Calu3 (cell line): ENCODE measurements at regions not wholly inside any gene's neighbourhood (a gene's known extent, or its start where the extent isn't known, plus 50 kb on each side); places are given as distances from the start of the nearest gene placed in this dataset.

Experiments
- BruUV-seq: library from RNA; stranded (reverse); fragments of 400-500 nt; replicated peaks from 2 replicates; lab custom pipeline; 2021; lab: Mats Ljungman, UMichigan
- CTCF ChIA-PET: fragments of 300-600 bp; sonication (Branson Sonifier 250); formaldehyde crosslinking; loops from one replicate; lab custom pipeline; 2022; ENCODE audit warnings: antibody characterized with exemption; lab: Charles Lee
- DNase-seq: peaks from one replicate; pipeline ENCODE4 v3.0.0; 2022
- H3K27ac Mint-ChIP-seq: one replicate; pipeline ENCODE4 v1.8.0; 2022; ENCODE audit warnings: mixed read lengths; ENCODE audit not compliant: unreplicated experiment
- H3K27me3 Mint-ChIP-seq: one replicate; pipeline ENCODE4 v1.8.0; 2022; ENCODE audit warnings: mixed read lengths; ENCODE audit not compliant: unreplicated experiment
- H3K36me3 Mint-ChIP-seq: one replicate; pipeline ENCODE4 v1.8.0; 2022; ENCODE audit warnings: mild to moderate bottlenecking, moderate library complexity, mixed read lengths; ENCODE audit not compliant: insufficient read depth, unreplicated experiment
- H3K4me1 Mint-ChIP-seq: one replicate; pipeline ENCODE4 v1.8.0; 2022; ENCODE audit warnings: mild to moderate bottlenecking, low read depth, mixed read lengths; ENCODE audit not compliant: unreplicated experiment
- H3K4me3 Mint-ChIP-seq: one replicate; pipeline ENCODE4 v1.8.0; 2022; ENCODE audit warnings: mild to moderate bottlenecking, low read depth, moderate library complexity, mixed read lengths; ENCODE audit not compliant: unreplicated experiment
- H3K9me3 Mint-ChIP-seq: one replicate; pipeline ENCODE4 v1.8.0; 2022; ENCODE audit warnings: low read depth, mixed read lengths; ENCODE audit not compliant: unreplicated experiment
- CTCF ChIP-seq: fragments of 200-600 bp; IDR thresholded peaks from one replicate; pipeline ENCODE4 v1.8.0; 2022; ENCODE audit warnings: antibody characterized with exemption; ENCODE audit not compliant: unreplicated experiment
- intact Hi-C: fragments of 100-400 bp; cut with micrococcal nuclease; formaldehyde crosslinking; loops from one replicate; pipeline ENCODE4 v1.10.0; 2022; ENCODE audit not compliant: unreplicated experiment

- H3K4me3 Mint-ChIP-seq = no peak overlapping the region
- no peaks in the 10 kb centered on the region for H3K4me1 Mint-ChIP-seq
- no peak for DNase-seq
- CTCF ChIA-PET = no interaction called here
- TF ChIP-seq CTCF = no peak
- H3K9me3 Mint-ChIP-seq = no peaks in the 10 kb centered on the region
- peaks cover 14% of the 10 kb centered on the region for H3K27me3 Mint-ChIP-seq
- no peaks in the 10 kb centered on the region for H3K36me3 Mint-ChIP-seq
- no TSS peak for BruUV-seq
- no peak overlapping the region for H3K27ac Mint-ChIP-seq
- intact Hi-C loops = no loop called here
Observed at GRCh38 chr11:119512369-119512768, 89.4 kb upstream of the THY1 start.

GRCh38 chr11:119511614-119512306 lies 88.8 kb upstream of the THY1 start:
- DNase-seq = no peak
- H3K27me3 Mint-ChIP-seq = peaks cover 14% of the 10 kb centered on the region
- intact Hi-C loops = no loop called here
- CTCF ChIA-PET = interaction anchor here (0.6 kb wide), 1 partner anchor 158 kb away, joined by 4 read pairs; no protein-coding TSS in a partner anchor
- no peak overlapping the region for H3K27ac Mint-ChIP-seq
- no peaks in the 10 kb centered on the region for H3K9me3 Mint-ChIP-seq
- H3K4me3 Mint-ChIP-seq = no peak overlapping the region
- no peak for TF ChIP-seq CTCF
- no TSS peak for BruUV-seq
- no peaks in the 10 kb centered on the region for H3K36me3 Mint-ChIP-seq
- H3K4me1 Mint-ChIP-seq = no peaks in the 10 kb centered on the region

- no peaks in the 10 kb centered on the region for H3K36me3 Mint-ChIP-seq
- H3K27ac Mint-ChIP-seq = no peak overlapping the region
- CTCF ChIA-PET = interaction anchor here (0.6 kb wide), 2 partner anchors 113 to 132 kb away, joined by 3 to 4 read pairs; no protein-coding TSS in a partner anchor
- BruUV-seq = no TSS peak
- no peak for DNase-seq
- H3K9me3 Mint-ChIP-seq = no peaks in the 10 kb centered on the region
- H3K4me1 Mint-ChIP-seq = no peaks in the 10 kb centered on the region
- intact Hi-C loops = no loop called here
- H3K27me3 Mint-ChIP-seq = peaks cover 14% of the 10 kb centered on the region
- TF ChIP-seq CTCF = no peak
- no peak overlapping the region for H3K4me3 Mint-ChIP-seq
Observed at GRCh38 chr11:119509969-119510401, 87.0 kb upstream of the THY1 start.

- no peak overlapping the region for H3K4me3 Mint-ChIP-seq
- H3K36me3 Mint-ChIP-seq = no peaks in the 10 kb centered on the region
- TF ChIP-seq CTCF = no peak
- peaks cover 14% of the 10 kb centered on the region for H3K27me3 Mint-ChIP-seq
- no peaks in the 10 kb centered on the region for H3K4me1 Mint-ChIP-seq
- no TSS peak for BruUV-seq
- H3K27ac Mint-ChIP-seq = no peak overlapping the region
- intact Hi-C loops = no loop called here
- CTCF ChIA-PET = interaction anchor here (0.6 kb wide), 1 partner anchor 133 kb away, joined by 3 read pairs; no protein-coding TSS in a partner anchor
- no peaks in the 10 kb centered on the region for H3K9me3 Mint-ChIP-seq
- DNase-seq = no peak
Observed at GRCh38 chr11:119509282-119509841, 86.4 kb upstream of the THY1 start.
